ACC112 (cell line): ENCODE measurements at regions not wholly inside any gene's neighbourhood (a gene's known extent, or its start where the extent isn't known, plus 50 kb on each side); places are given as distances from the start of the nearest gene placed in this dataset.
"Not testable (repeated sequence)": the region's sequence is repeated elsewhere in the genome, so short reads cannot be mapped to it uniquely, and the experiment has no call there.

Source experiments
- H2AFZ ChIP-seq: fragments of 200-600 bp; sonication (generic); one replicate; pipeline ENCODE4 v1.6.0; 2017; ENCODE audit warnings: antibody characterized with exemption, low read length; ENCODE audit not compliant: unreplicated experiment
- H3K27ac ChIP-seq: fragments of 200-600 bp; sonication (generic); 2 replicates; pipeline ENCODE4 v1.5.1; 2014; ENCODE audit warnings: low read depth, mild to moderate bottlenecking, antibody characterized with exemption, low read length, moderate library complexity
- H3K27me3 ChIP-seq: fragments of 200-600 bp; sonication (generic); 2 replicates; pipeline ENCODE4 v1.6.1; 2014; ENCODE audit warnings: mild to moderate bottlenecking, antibody characterized with exemption, low read length, moderate library complexity, mixed read lengths; ENCODE audit not compliant: insufficient read depth
- H3K36me3 ChIP-seq: fragments of 200-600 bp; sonication (generic); 2 replicates; pipeline ENCODE4 v1.6.1; 2016; ENCODE audit warnings: mild to moderate bottlenecking, antibody characterized with exemption, low read length, moderate library complexity, mixed read lengths; ENCODE audit not compliant: insufficient read depth
- H3K4me1 ChIP-seq: fragments of 200-600 bp; sonication (generic); one replicate; pipeline ENCODE4 v1.6.1; 2016; ENCODE audit warnings: low read length, mixed read lengths; ENCODE audit not compliant: insufficient read depth, unreplicated experiment, control insufficient read depth
- H3K4me3 ChIP-seq: fragments of 200-600 bp; sonication (generic); 2 replicates; pipeline ENCODE4 v1.5.1; 2014; ENCODE audit warnings: mild to moderate bottlenecking, low read depth, low read length
- H3K79me2 ChIP-seq: fragments of 200-600 bp; sonication (generic); one replicate; pipeline ENCODE4 v1.6.0; 2016; ENCODE audit warnings: low read length; ENCODE audit not compliant: control insufficient read depth, unreplicated experiment, insufficient read depth

DNA sequence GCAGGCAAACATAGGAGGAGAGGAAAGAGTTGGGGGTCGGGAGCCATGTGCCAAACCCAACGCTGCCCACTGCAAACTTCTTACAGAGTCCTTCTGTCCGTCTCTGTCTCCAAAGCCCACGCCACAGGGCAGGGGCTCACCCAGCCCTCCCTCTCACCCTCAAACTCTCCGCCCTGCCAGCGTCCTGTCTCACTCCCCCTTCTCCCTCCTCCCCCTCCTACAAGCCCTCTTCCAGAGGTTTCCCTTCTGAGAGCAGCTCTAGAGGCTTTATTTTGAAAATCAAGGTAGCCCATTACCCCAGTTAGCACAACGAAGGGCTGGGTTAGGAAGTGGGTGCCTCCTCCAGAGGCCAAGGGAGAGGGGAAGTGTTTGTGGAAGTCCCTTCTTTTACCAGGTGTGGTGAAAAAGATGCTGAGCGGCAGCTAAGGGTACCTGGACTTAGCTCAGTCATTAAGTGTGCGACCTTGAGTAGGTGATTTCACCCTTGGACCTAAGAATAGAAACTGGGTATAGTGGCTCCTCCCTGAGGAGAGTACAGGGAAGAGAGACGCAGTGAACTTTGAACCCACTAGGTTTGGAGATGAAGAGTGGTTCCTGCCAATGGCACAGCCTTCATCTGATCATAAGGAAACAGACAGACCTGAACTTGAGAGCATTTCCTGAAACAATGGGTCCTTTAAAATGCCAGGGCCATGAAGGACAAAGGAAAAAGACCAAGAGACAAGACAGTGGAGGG, 123.8 kb downstream of the BANF2 start:
- no peaks in the 10 kb centered on the region for H3K27me3 ChIP-seq
- H3K79me2 ChIP-seq, result no peaks in the 10 kb centered on the region
- no peaks in the 10 kb centered on the region for H3K36me3 ChIP-seq
- peaks cover 15% of the 10 kb centered on the region for H3K4me1 ChIP-seq
- H3K4me3 ChIP-seq, result no peak overlapping the region
- H2AFZ ChIP-seq, result no peak overlapping the region
- H3K27ac ChIP-seq, result no peak overlapping the region

- H3K4me3 ChIP-seq, result no peak overlapping the region
- H2AFZ ChIP-seq, result no peak overlapping the region
- H3K27me3 ChIP-seq, result no peaks in the 10 kb centered on the region
- no peaks in the 10 kb centered on the region for H3K36me3 ChIP-seq
- H3K27ac ChIP-seq, result no peak overlapping the region
- H3K79me2 ChIP-seq, result no peaks in the 10 kb centered on the region
- H3K4me1 ChIP-seq, result peaks cover 15% of the 10 kb centered on the region
Observed at GRCh38 chr20:17822540-17823408, 123.0 kb downstream of the BANF2 start.

GRCh38 chr20:17822039-17822438, 122.3 kb downstream of the BANF2 start:
- H3K27me3 ChIP-seq, result no peaks in the 10 kb centered on the region
- no peak overlapping the region for H3K27ac ChIP-seq
- no peaks in the 10 kb centered on the region for H3K36me3 ChIP-seq
- no peak overlapping the region for H3K4me3 ChIP-seq
- peaks cover 15% of the 10 kb centered on the region for H3K4me1 ChIP-seq
- H3K79me2 ChIP-seq, result no peaks in the 10 kb centered on the region
- no peak overlapping the region for H2AFZ ChIP-seq

DNA sequence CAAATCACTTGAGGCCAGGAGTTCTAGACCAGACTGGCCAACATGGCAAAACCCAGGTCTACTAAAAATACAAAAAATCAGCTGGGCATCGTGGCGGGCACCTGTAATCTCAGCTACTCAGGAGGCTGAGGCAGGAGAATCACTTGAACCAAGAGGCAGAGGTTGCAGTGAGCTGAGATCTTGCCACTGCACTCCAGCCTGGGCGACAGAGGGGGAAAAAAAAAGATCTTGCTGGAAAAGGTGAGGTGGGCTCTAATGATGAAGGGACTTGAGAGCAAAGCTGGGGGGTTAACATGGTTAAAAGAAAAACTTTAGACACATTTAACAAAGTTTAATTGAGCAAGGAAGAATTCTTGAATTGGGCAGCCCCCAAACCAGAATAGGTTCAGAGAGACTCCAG, 121.8 kb downstream of the BANF2 start:
- not testable (repeated sequence) for H3K27ac ChIP-seq, H3K27me3 ChIP-seq, H3K4me3 ChIP-seq, H3K79me2 ChIP-seq, H3K36me3 ChIP-seq, H2AFZ ChIP-seq
- peaks cover 13% of the 10 kb centered on the region for H3K4me1 ChIP-seq

DNA sequence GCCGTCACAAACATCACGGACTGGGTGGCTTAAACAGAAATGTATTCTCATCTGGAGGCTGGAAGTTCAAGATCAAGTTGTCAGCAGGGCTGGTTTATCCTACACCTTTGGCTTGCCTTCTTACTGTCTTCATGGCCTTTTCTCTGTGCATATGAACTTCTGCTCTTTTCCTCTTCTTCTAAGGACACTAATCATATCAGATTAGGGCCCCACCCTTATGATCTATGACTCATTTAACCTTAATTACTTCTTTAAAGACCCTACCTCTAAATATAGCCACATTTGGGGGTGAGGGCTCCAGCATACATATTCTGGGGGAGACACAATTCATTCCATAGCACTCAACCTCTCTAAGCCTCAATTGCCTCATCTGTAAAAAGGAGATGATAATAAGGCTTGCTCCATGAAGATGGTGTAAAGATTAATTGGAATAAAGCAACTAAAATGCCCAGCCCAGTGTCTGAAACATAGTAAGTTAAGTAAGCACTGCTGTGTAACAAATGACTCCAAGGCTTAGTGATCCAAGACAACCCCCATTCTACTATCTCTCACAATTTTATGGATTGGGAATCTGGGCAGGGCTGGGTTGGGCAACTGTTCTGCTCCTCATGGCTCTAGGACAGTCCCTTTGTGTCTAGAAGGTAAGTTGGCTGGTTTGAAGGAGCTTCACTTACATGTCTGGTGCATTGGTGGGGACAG, 119.8 kb downstream of the BANF2 start:
- H3K27me3 ChIP-seq, result no peaks in the 10 kb centered on the region
- H2AFZ ChIP-seq, result no peak overlapping the region
- no peaks in the 10 kb centered on the region for H3K36me3 ChIP-seq
- H3K4me3 ChIP-seq, result no peak overlapping the region
- H3K27ac ChIP-seq, result no peak overlapping the region
- H3K79me2 ChIP-seq, result no peaks in the 10 kb centered on the region
- no peaks in the 10 kb centered on the region for H3K4me1 ChIP-seq

DNA sequence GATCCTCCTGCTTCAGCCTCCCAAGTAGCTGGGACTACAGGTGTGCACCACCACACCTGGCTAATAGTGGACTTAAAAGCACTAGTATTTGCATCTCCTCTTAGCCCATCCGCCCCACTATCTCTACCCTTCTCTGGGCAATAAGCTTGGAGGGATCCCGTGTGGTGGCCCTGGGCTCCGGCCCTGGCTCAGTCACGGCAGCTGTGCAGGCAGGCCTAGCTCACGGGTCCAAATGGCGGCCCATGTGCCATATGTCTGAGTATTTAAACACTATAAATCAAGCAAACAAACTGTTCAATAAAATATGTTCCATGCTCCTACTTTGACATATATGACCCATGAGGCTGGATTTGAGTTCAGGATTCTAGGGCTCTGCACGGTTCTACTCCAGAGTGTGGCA, 118.4 kb downstream of the BANF2 start:
- Histone ChIP-seq H3K27me3 (no peaks in the 10 kb centered on the region), H3K36me3 (no peaks in the 10 kb centered on the region), H3K4me1 (no peaks in the 10 kb centered on the region), H3K27ac (no peak overlapping the region), H3K79me2 (no peaks in the 10 kb centered on the region), H2AFZ (no peak overlapping the region), H3K4me3 (no peak overlapping the region)

DNA sequence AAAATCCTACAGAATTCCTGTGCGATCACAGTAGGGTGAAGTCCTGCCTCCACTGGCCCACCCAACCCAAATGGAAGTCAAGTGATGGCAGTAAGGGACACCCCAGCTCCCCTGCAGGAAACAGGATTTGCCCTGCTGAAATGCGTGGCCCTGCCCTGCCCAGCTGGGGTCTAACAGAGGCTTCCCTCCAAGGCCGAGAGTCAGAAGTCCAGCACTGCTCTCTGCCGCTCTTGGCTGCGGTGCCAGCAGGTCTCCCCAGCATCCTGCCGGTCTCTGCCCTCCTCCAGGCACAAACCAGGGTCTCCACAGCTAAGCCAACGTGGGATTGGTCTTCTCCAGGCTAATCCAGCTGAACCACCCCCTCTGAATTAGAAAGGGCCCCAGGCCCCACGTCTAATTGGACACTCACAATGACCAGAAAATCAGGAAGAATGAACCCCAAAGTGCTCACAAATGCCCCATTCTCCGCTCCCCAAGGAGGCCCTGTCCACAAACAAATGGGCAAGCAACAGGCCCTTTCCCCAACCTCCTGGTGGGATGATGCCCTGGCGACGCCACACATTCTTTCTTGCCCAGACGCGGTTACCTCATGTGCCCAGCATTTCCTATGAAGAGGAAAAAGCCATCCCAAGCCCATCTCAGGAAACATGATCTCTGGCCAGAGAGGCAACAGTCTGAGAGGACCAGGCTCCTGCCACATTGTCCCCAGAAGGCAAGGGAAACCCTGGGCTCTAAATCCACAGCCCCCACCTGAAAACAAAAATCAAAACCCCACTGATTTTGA, 117.2 kb downstream of the BANF2 start:
- Histone ChIP-seq H3K4me1 (no peaks in the 10 kb centered on the region), H3K4me3 (no peak overlapping the region), H3K27me3 (no peaks in the 10 kb centered on the region), H2AFZ (no peak overlapping the region), H3K79me2 (no peaks in the 10 kb centered on the region), H3K36me3 (no peaks in the 10 kb centered on the region), H3K27ac (no peak overlapping the region)

- H3K27ac ChIP-seq, result no peak overlapping the region
- no peaks in the 10 kb centered on the region for H3K79me2 ChIP-seq
- H3K27me3 ChIP-seq, result no peaks in the 10 kb centered on the region
- H2AFZ ChIP-seq, result no peak overlapping the region
- no peak overlapping the region for H3K4me3 ChIP-seq
- H3K4me1 ChIP-seq, result peaks cover 23% of the 10 kb centered on the region
- H3K36me3 ChIP-seq, result no peaks in the 10 kb centered on the region
Observed at GRCh38 chr20:17811628-17811965, 111.8 kb downstream of the BANF2 start.

GRCh38 chr20:17810847-17811627, 111.3 kb downstream of the BANF2 start:
- Histone ChIP-seq H2AFZ (no peak overlapping the region), H3K27ac (no peak overlapping the region), H3K4me3 (no peak overlapping the region)

More at GRCh38 chr20:17810847-17811627, 111.3 kb downstream of the BANF2 start:
- Histone ChIP-seq H3K27me3 (no peaks in the 10 kb centered on the region), H3K36me3 (no peaks in the 10 kb centered on the region), H3K4me1 (peaks cover 27% of the 10 kb centered on the region), H3K79me2 (no peaks in the 10 kb centered on the region)
